ENCODE measurements at regions not wholly inside any gene's neighbourhood (a gene's known extent, or its start where the extent isn't known, plus 50 kb on each side); places are given as distances from the start of the nearest gene placed in this dataset.

GRCh38 chr2:45132551-45132950 is 123.3 kb upstream of the SIX2 start:
- H3K27me3 ChIP-seq = no peaks in the 10 kb centered on the region
- H3K4me3 ChIP-seq = no peak overlapping the region
- intact Hi-C loops (cut with DNase I) = no loop called here
- WGBS = 78% methylated on average over 4 of the region's 4 CpGs
- H3K27ac ChIP-seq (replicated peaks in 1 of 4) = no peak overlapping the region
- H3K36me3 ChIP-seq = no peaks in the 10 kb centered on the region
- no peak for DNase-seq (ENCODE audit: extremely low spot score)
- H3K9me3 ChIP-seq = no peaks in the 10 kb centered on the region
- peaks cover 0 to 15% (median 0%) of the 10 kb centered on the region in 4 donors for H3K4me1 ChIP-seq
- TF ChIP-seq POLR2AphosphoS5 (IDR thresholded peaks at IDR 0.05) = no peak
- no peak for TF ChIP-seq EP300 (IDR thresholded peaks at IDR 0.05)
- TF ChIP-seq POLR2A (IDR thresholded peaks at IDR 0.05; ENCODE audit: low read depth) = no peak
- TF ChIP-seq, protein P1, sequence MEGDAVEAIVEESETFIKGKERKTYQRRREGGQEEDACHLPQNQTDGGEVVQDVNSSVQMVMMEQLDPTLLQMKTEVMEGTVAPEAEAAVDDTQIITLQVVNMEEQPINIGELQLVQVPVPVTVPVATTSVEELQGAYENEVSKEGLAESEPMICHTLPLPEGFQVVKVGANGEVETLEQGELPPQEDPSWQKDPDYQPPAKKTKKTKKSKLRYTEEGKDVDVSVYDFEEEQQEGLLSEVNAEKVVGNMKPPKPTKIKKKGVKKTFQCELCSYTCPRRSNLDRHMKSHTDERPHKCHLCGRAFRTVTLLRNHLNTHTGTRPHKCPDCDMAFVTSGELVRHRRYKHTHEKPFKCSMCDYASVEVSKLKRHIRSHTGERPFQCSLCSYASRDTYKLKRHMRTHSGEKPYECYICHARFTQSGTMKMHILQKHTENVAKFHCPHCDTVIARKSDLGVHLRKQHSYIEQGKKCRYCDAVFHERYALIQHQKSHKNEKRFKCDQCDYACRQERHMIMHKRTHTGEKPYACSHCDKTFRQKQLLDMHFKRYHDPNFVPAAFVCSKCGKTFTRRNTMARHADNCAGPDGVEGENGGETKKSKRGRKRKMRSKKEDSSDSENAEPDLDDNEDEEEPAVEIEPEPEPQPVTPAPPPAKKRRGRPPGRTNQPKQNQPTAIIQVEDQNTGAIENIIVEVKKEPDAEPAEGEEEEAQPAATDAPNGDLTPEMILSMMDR (IDR thresholded peaks at IDR 0.05) = no peak

DNA sequence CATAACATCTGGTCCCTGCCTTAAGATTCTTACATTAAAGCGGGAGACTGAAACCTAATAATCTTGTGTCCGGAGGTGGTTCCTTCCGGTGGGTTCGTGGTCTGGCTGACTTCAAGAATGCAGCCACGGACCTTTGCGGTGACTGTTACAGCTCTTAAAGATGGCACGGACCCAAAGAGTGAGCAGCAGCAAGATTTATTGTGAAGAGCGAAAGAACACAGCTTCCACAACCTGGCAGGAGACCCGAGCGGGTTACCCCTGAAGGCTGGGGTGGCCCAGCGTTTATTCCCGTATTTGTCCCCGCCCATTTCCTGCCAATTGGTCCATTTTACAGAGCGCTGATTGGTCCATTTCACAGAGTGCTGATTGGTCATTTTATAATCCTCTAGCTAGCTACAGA is 122.3 kb upstream of the SIX2 start:
- Histone ChIP-seq H3K4me3 (no peak overlapping the region), H3K36me3 (no peaks in the 10 kb centered on the region), H3K9me3 (no peaks in the 10 kb centered on the region), H3K27ac (replicated peaks in 1 of 4) (no peak overlapping the region), H3K27me3 (no peaks in the 10 kb centered on the region), H3K4me1 (peaks cover 0 to 15% (median 0%) of the 10 kb centered on the region in 4 donors)
- WGBS = 81% methylated on average over 14 of the region's 14 CpGs
- no peak for DNase-seq (ENCODE audit: extremely low spot score)
- intact Hi-C loops (cut with DNase I) = no loop called here
- TF ChIP-seq POLR2A (IDR thresholded peaks at IDR 0.05; ENCODE audit: low read depth) (no peak), POLR2AphosphoS5 (IDR thresholded peaks at IDR 0.05) (no peak), EP300 (IDR thresholded peaks at IDR 0.05) (no peak)
- TF ChIP-seq, protein P1 (IDR thresholded peaks at IDR 0.05) = no peak

GRCh38 chr2:45130736-45131135 is 121.5 kb upstream of the SIX2 start:
- intact Hi-C loops (cut with DNase I) = no loop called here
- no peak for DNase-seq (ENCODE audit: extremely low spot score)
- Histone ChIP-seq H3K4me3 (no peak overlapping the region), H3K27ac (replicated peaks in 1 of 4) (no peak overlapping the region), H3K4me1 (peaks cover 0 to 15% (median 0%) of the 10 kb centered on the region in 4 donors), H3K27me3 (no peaks in the 10 kb centered on the region), H3K36me3 (no peaks in the 10 kb centered on the region), H3K9me3 (no peaks in the 10 kb centered on the region)
- TF ChIP-seq POLR2AphosphoS5 (IDR thresholded peaks at IDR 0.05) (no peak), EP300 (IDR thresholded peaks at IDR 0.05) (no peak), POLR2A (IDR thresholded peaks at IDR 0.05; ENCODE audit: low read depth) (no peak)
- TF ChIP-seq, protein P1 (IDR thresholded peaks at IDR 0.05) = no peak
- 88% methylated on average over 2 of the region's 2 CpGs for WGBS

- Histone ChIP-seq H3K4me3 (no peak overlapping the region), H3K9me3 (no peaks in the 10 kb centered on the region), H3K36me3 (no peaks in the 10 kb centered on the region), H3K27ac (replicated peaks in 1 of 4) (no peak overlapping the region), H3K27me3 (no peaks in the 10 kb centered on the region), H3K4me1 (peaks cover 0 to 15% (median 0%) of the 10 kb centered on the region in 4 donors)
- intact Hi-C loops (cut with DNase I) = no loop called here
- DNase-seq (ENCODE audit: extremely low spot score) = peak; percentile 94
- TF ChIP-seq POLR2AphosphoS5 (IDR thresholded peaks at IDR 0.05) = peak in 1 of 2 donors; percentile 31
- TF ChIP-seq, protein P1 (IDR thresholded peaks at IDR 0.05) = no peak
- 17% methylated on average over 1 of the region's 1 CpG for WGBS
These were observed 119.3 kb upstream of the SIX2 start for GRCh38 chr2:45128580-45128997.

GRCh38 chr2:45127891-45128290 is 118.6 kb upstream of the SIX2 start:
- intact Hi-C loops (cut with DNase I) = no loop called here
- Histone ChIP-seq H3K36me3 (no peaks in the 10 kb centered on the region), H3K4me1 (peaks cover 0 to 15% (median 0%) of the 10 kb centered on the region in 4 donors), H3K27ac (replicated peaks in 1 of 4) (no peak overlapping the region), H3K9me3 (no peaks in the 10 kb centered on the region), H3K27me3 (no peaks in the 10 kb centered on the region), H3K4me3 (no peak overlapping the region)
- no peak for DNase-seq (ENCODE audit: extremely low spot score)
- TF ChIP-seq, protein P1 (IDR thresholded peaks at IDR 0.05) = no peak
- TF ChIP-seq POLR2A (IDR thresholded peaks at IDR 0.05; ENCODE audit: low read depth) (no peak), POLR2AphosphoS5 (IDR thresholded peaks at IDR 0.05) (no peak), EP300 (IDR thresholded peaks at IDR 0.05) (no peak)
- 100% methylated on average over 4 of the region's 4 CpGs for WGBS

Measured in esophagus muscularis mucosa (tissue), 4 donors.